ENCODE measurements at regions not wholly inside any gene's neighbourhood (a gene's known extent, or its start where the extent isn't known, plus 50 kb on each side); places are given as distances from the start of the nearest gene placed in this dataset.
"Not testable (repeated sequence)": the region's sequence is repeated elsewhere in the genome, so short reads cannot be mapped to it uniquely, and the experiment has no call there.

DNA sequence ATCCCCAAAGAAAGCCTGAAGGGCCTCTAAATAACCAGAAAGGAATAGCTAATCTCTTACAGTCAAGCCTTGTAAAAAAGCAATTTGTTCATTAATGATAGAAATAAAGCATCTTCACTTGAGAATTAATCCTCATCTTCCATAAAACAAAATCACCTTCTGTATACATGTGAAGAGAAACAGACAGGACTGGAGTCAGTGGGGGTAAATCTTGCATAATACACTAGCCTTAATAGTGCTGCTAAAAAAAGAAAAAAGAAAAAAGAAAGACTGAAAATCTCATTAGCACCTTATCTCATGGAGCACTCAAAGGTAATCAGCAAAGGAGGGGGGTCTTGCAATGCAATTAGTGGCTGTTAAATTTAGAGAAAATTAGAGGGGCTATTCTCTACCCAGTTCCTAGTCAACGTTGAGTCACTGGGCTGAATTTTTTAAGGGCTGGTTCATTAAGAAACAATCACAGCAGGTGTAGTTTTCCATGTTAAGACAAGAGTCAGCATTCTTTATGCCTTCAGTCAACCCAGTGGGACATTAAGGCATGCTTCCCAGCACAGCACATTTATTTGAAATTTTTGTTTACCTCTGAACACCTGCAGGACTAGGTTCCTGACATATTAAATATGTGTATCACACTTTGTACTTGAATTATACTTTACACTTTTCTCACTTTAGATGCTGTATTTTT is 1455.7 kb upstream of the CELF2 start:
- no peak overlapping the region for H3K27ac ChIP-seq (replicated peaks)

DNA sequence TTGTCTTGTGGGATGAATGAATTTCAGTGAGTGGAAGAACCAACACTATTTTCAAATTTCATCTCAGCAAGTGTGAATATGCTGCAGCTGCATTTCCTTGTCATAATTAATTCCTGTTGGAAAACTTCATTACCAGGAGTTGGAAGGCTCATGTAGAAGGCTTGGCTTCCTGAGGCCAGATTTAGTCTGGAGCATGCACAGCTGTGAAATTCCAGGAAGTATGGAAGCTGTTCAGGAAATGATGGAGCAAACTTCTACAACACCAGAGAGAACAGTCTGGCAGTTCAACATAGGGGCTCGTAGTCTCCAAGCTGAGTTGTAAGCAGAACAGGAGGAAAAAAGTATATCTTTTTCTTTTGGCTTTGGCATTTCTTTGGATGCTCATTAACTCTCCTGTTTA is 1439.9 kb upstream of the CELF2 start:
- Histone ChIP-seq H3K27ac (replicated peaks) (no peak overlapping the region), H3K4me3 (replicated peaks; ENCODE audit: insufficient read depth, low read length) (no peak overlapping the region), H3K27me3 (ENCODE audit: insufficient read depth, poor library complexity, severe bottlenecking) (no peaks in the 10 kb centered on the region)
- no peak for DNase-seq (ENCODE audit: low read depth in 1 of 2, low spot score in 1 of 2)
- TF ChIP-seq, protein P1, sequence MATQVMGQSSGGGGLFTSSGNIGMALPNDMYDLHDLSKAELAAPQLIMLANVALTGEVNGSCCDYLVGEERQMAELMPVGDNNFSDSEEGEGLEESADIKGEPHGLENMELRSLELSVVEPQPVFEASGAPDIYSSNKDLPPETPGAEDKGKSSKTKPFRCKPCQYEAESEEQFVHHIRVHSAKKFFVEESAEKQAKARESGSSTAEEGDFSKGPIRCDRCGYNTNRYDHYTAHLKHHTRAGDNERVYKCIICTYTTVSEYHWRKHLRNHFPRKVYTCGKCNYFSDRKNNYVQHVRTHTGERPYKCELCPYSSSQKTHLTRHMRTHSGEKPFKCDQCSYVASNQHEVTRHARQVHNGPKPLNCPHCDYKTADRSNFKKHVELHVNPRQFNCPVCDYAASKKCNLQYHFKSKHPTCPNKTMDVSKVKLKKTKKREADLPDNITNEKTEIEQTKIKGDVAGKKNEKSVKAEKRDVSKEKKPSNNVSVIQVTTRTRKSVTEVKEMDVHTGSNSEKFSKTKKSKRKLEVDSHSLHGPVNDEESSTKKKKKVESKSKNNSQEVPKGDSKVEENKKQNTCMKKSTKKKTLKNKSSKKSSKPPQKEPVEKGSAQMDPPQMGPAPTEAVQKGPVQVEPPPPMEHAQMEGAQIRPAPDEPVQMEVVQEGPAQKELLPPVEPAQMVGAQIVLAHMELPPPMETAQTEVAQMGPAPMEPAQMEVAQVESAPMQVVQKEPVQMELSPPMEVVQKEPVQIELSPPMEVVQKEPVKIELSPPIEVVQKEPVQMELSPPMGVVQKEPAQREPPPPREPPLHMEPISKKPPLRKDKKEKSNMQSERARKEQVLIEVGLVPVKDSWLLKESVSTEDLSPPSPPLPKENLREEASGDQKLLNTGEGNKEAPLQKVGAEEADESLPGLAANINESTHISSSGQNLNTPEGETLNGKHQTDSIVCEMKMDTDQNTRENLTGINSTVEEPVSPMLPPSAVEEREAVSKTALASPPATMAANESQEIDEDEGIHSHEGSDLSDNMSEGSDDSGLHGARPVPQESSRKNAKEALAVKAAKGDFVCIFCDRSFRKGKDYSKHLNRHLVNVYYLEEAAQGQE (IDR thresholded peaks at IDR 0.05; ENCODE audit: insufficient replicate concordance, low read depth), result no peak
- no peak for TF ChIP-seq POLR2AphosphoS5 (IDR thresholded peaks at IDR 0.05; ENCODE audit: low read depth)
- TF ChIP-seq, protein P2, sequence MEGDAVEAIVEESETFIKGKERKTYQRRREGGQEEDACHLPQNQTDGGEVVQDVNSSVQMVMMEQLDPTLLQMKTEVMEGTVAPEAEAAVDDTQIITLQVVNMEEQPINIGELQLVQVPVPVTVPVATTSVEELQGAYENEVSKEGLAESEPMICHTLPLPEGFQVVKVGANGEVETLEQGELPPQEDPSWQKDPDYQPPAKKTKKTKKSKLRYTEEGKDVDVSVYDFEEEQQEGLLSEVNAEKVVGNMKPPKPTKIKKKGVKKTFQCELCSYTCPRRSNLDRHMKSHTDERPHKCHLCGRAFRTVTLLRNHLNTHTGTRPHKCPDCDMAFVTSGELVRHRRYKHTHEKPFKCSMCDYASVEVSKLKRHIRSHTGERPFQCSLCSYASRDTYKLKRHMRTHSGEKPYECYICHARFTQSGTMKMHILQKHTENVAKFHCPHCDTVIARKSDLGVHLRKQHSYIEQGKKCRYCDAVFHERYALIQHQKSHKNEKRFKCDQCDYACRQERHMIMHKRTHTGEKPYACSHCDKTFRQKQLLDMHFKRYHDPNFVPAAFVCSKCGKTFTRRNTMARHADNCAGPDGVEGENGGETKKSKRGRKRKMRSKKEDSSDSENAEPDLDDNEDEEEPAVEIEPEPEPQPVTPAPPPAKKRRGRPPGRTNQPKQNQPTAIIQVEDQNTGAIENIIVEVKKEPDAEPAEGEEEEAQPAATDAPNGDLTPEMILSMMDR (IDR thresholded peaks at IDR 0.05; ENCODE audit: insufficient read depth, low read length), result no peak
- TF ChIP-seq SPI1 (IDR thresholded peaks at IDR 0.05; ENCODE audit: borderline replicate concordance, low read depth), result no peak
- no peak for TF ChIP-seq GABPA (IDR thresholded peaks at IDR 0.05; ENCODE audit: low read depth)

More for the DNA sequence above, 1455.7 kb upstream of the CELF2 start:
- no peak for DNase-seq (ENCODE audit: low read depth in 1 of 2, low spot score in 1 of 2)
- no peaks in the 10 kb centered on the region for H3K27me3 ChIP-seq (ENCODE audit: insufficient read depth, poor library complexity, severe bottlenecking)
- TF ChIP-seq GABPA (IDR thresholded peaks at IDR 0.05; ENCODE audit: low read depth), result no peak
- TF ChIP-seq SPI1 (IDR thresholded peaks at IDR 0.05; ENCODE audit: borderline replicate concordance, low read depth), result no peak
- no peak for TF ChIP-seq POLR2AphosphoS5 (IDR thresholded peaks at IDR 0.05; ENCODE audit: low read depth)
- TF ChIP-seq, protein P1 (IDR thresholded peaks at IDR 0.05; ENCODE audit: insufficient replicate concordance, low read depth), result no peak
- TF ChIP-seq, protein P2 (IDR thresholded peaks at IDR 0.05; ENCODE audit: insufficient read depth, low read length), result no peak
- no peak overlapping the region for H3K4me3 ChIP-seq (replicated peaks; ENCODE audit: insufficient read depth, low read length)

DNA sequence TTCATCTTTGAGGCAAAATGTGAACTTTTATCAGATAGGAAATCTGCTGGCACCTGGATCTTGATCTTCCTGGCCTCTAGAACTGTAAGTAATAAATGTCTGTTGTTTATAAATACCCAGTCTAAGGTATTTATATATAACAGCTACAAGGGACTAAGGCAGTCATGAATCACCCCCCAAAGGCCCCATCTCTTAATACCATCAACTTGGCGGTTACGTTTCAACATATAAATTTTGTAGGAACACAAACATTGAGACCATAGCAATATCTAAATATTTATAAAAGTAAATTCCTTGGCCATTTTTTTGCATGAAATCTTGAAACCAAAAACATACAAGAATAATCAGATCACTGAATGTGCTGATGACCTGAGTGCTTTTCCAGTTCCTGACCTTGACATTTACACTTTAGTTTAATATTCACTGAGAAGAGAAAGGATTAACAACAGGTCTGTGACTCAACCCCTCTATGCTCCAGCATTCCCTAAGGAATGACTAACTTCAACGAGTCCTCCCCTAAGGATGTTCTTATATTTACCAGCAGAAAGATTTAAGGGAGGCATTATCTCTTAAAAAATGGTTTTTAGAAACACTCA is 1438.5 kb upstream of the CELF2 start:
- no peak for DNase-seq (ENCODE audit: low read depth in 1 of 2, low spot score in 1 of 2)

DNA sequence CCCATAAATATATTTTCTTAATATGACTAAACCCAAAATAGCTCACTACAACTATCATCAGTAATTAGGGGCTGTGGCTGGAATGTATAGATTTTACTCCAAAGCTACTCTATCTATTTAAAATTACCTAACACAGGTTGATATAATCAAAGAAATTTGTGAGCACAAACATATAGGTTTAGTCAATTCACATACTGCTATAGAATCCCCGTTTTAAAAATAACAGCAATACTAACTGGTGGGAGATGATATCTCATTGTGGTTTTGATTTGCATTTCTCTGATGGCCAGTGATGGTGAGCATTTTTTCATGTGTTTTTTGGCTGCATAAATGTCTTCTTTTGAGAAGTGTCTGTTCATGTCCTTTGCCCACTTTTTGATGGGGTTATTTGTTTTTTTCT is 1434.9 kb upstream of the CELF2 start:
- H3K27me3 ChIP-seq (ENCODE audit: insufficient read depth, poor library complexity, severe bottlenecking); H3K27ac ChIP-seq (replicated peaks); DNase-seq (ENCODE audit: low read depth in 1 of 2, low spot score in 1 of 2); H3K4me3 ChIP-seq (replicated peaks; ENCODE audit: insufficient read depth, low read length): not testable (repeated sequence)

More for the DNA sequence above, 1438.5 kb upstream of the CELF2 start:
- TF ChIP-seq, protein P1 (IDR thresholded peaks at IDR 0.05; ENCODE audit: insufficient replicate concordance, low read depth), result no peak
- TF ChIP-seq GABPA (IDR thresholded peaks at IDR 0.05; ENCODE audit: low read depth), result no peak
- TF ChIP-seq, protein P2 (IDR thresholded peaks at IDR 0.05; ENCODE audit: insufficient read depth, low read length), result no peak
- TF ChIP-seq SPI1 (IDR thresholded peaks at IDR 0.05; ENCODE audit: borderline replicate concordance, low read depth), result no peak
- no peak for TF ChIP-seq POLR2AphosphoS5 (IDR thresholded peaks at IDR 0.05; ENCODE audit: low read depth)
- Histone ChIP-seq H3K27me3 (ENCODE audit: insufficient read depth, poor library complexity, severe bottlenecking) (no peaks in the 10 kb centered on the region), H3K4me3 (replicated peaks; ENCODE audit: insufficient read depth, low read length) (no peak overlapping the region), H3K27ac (replicated peaks) (no peak overlapping the region)

Measured in HL-60 (cell line).